ENCODE measurements at regions not wholly inside any gene's neighbourhood (a gene's known extent, or its start where the extent isn't known, plus 50 kb on each side); places are given as distances from the start of the nearest gene placed in this dataset.

DNA sequence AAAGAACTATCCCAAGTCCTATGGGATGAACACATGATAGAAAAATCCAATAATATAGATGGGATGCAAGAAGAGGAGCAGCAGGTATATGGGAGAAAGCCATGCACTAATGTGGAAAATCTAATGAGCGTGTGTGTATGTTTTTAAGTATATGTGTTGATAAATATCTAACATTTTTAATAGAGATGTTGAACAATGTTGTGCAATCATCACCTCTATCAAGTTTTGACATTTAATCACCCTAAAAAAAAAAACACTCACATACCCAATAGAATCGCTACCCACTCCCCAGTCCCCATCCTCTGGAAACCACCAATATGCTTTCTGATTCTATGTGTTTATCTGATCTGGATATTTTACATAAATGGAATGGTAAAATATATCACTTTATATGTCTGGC, 983.7 kb downstream of the SUCLG1 start:
- Histone ChIP-seq H3K4me1 (no peaks in the 10 kb centered on the region), H3K27me3 (no peaks in the 10 kb centered on the region), H3K4me3 (no peak overlapping the region), H3K27ac (no peak overlapping the region), H3K36me3 (no peaks in the 10 kb centered on the region), H3K9me3 (no peaks in the 10 kb centered on the region)
- intact Hi-C loops (cut with DNase I), result no loop called here
- TF ChIP-seq, protein P1, sequence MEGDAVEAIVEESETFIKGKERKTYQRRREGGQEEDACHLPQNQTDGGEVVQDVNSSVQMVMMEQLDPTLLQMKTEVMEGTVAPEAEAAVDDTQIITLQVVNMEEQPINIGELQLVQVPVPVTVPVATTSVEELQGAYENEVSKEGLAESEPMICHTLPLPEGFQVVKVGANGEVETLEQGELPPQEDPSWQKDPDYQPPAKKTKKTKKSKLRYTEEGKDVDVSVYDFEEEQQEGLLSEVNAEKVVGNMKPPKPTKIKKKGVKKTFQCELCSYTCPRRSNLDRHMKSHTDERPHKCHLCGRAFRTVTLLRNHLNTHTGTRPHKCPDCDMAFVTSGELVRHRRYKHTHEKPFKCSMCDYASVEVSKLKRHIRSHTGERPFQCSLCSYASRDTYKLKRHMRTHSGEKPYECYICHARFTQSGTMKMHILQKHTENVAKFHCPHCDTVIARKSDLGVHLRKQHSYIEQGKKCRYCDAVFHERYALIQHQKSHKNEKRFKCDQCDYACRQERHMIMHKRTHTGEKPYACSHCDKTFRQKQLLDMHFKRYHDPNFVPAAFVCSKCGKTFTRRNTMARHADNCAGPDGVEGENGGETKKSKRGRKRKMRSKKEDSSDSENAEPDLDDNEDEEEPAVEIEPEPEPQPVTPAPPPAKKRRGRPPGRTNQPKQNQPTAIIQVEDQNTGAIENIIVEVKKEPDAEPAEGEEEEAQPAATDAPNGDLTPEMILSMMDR (IDR thresholded peaks at IDR 0.05), result no peak
- no peak for ATAC-seq
- DNase-seq, result no peak

DNA sequence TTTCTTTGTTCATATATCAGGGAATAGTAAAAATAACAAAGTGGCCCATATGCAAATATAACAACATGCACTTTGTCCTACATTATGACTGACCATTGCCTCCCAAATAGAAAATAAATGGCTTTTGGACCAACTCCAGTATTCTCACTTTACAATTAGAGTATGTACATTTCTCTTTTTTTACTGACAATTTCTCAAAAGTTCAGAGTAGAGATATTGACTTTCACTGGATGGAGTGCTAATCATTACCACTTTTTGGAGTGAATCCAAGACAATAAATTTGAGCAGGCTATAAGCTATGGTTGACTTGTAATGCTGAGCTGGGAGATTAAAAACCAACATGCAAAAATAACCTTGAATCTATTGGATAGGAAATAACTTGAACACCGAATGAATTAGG, 987.4 kb downstream of the SUCLG1 start:
- DNase-seq, result peak in 1 of 4 donors; percentile 8
- intact Hi-C loops (cut with DNase I), result no loop called here
- H3K27ac ChIP-seq, result no peak overlapping the region
- TF ChIP-seq, protein P1 (IDR thresholded peaks at IDR 0.05), result no peak
- ATAC-seq, result no peak
- H3K4me3 ChIP-seq, result no peak overlapping the region
- H3K4me1 ChIP-seq, result no peaks in the 10 kb centered on the region
- H3K27me3 ChIP-seq, result no peaks in the 10 kb centered on the region
- no peaks in the 10 kb centered on the region for H3K36me3 ChIP-seq
- no peaks in the 10 kb centered on the region for H3K9me3 ChIP-seq

- Histone ChIP-seq H3K36me3 (no peaks in the 10 kb centered on the region), H3K9me3 (no peaks in the 10 kb centered on the region), H3K4me1 (no peaks in the 10 kb centered on the region), H3K27ac (no peak overlapping the region), H3K4me3 (no peak overlapping the region), H3K27me3 (no peaks in the 10 kb centered on the region)
- DNase-seq (peak in 1 of 4 donors; percentile 2), ATAC-seq (no peak)
- TF ChIP-seq, protein P1 (IDR thresholded peaks at IDR 0.05), result no peak
- intact Hi-C loops (cut with DNase I), result no loop called here
Observed at GRCh38 chr2:83470928-83471327, 988.2 kb downstream of the SUCLG1 start.

DNA sequence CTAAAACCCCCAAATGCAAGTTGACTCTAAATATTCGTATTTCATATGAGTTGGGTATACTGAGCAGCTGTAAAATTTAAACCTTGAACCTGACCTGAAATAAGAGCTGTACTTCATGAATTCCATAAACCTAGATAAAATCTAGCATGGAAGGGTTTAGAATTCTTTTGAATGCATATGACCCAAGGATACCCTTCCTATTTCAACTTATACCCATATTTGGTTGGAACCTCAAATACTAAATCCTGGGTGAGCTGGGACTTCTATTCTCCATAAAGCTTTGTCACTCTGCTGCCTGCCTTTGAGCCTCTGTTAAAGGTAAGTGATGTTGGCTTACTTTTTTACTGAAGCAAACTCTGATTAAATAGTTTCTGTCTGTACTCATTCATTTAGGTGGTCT, 994.6 kb downstream of the SUCLG1 start:
- Histone ChIP-seq H3K9me3 (no peaks in the 10 kb centered on the region), H3K27me3 (no peaks in the 10 kb centered on the region), H3K27ac (no peak overlapping the region), H3K4me1 (no peaks in the 10 kb centered on the region), H3K36me3 (no peaks in the 10 kb centered on the region), H3K4me3 (no peak overlapping the region)
- TF ChIP-seq, protein P1 (IDR thresholded peaks at IDR 0.05), result no peak
- ATAC-seq, result no peak
- intact Hi-C loops (cut with DNase I), result no loop called here
- no peak for DNase-seq

DNA sequence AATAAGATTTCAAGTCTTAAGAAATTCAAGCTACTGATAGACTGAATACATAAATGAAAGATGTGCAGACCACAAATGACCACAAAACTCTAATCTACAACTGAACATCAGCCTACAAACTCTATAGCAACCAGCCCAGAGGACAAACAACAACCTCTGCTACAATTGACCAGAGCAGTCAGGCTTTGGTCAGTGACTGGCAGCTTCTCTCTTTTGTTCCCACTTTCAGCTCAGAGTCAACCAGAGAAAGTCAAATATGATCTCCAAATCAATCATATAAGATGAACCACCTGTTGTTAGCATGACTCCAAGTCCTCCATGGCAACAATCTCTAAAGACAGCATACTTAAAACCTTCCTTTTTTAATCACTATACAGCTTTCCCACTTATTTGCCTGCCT, 996.2 kb downstream of the SUCLG1 start:
- no peaks in the 10 kb centered on the region for H3K4me1 ChIP-seq
- no peaks in the 10 kb centered on the region for H3K36me3 ChIP-seq
- no peaks in the 10 kb centered on the region for H3K27me3 ChIP-seq
- ATAC-seq (no peak), DNase-seq (no peak)
- intact Hi-C loops (cut with DNase I), result no loop called here
- H3K4me3 ChIP-seq, result no peak overlapping the region
- no peaks in the 10 kb centered on the region for H3K9me3 ChIP-seq
- TF ChIP-seq, protein P1 (IDR thresholded peaks at IDR 0.05), result no peak
- H3K27ac ChIP-seq, result no peak overlapping the region

Measured in left lung (tissue), 4 donors.